C4-2B (cell line): ENCODE measurements at regions not wholly inside any gene's neighbourhood (a gene's known extent, or its start where the extent isn't known, plus 50 kb on each side); places are given as distances from the start of the nearest gene placed in this dataset.

Experiments used
- ZFX ChIP-seq: fragments of 450-650 bp; IDR thresholded peaks from 2 replicates; pipeline ENCODE4 v1.6.1; 2017
- TF ChIP-seq, protein P1 (sequence below): fragments of 450-650 bp; conservative IDR thresholded peaks from 2 replicates; pipeline ENCODE4 v1.5.1; 2017; ENCODE audit warnings: mild to moderate bottlenecking

DNA sequence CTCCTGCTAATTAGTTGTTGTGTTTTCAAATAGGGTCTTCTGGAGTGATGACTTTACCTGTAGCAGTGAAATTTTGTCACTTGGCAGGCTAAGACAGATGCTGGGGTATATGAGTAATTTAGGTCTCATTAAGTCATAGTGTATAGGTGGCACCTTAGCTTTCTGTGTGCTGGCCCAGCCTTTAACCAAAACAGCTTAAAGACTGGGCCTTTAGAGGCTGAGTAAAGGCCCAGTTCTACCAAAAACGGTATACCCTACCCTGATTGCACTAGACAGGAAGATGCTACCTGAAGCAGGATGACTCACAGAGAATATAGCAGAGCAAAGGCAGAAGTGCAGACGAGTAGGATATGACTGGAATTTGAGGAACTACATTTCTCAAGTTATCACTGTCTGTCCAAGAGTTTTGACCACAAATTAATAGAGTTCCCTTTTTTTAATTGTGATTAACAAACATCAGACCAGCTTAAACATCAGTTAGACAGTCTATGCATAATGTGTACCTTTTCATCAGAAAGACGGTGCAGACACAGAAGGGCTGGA lies 337.9 kb upstream of the SALL3 start:
- TF ChIP-seq, protein P1, sequence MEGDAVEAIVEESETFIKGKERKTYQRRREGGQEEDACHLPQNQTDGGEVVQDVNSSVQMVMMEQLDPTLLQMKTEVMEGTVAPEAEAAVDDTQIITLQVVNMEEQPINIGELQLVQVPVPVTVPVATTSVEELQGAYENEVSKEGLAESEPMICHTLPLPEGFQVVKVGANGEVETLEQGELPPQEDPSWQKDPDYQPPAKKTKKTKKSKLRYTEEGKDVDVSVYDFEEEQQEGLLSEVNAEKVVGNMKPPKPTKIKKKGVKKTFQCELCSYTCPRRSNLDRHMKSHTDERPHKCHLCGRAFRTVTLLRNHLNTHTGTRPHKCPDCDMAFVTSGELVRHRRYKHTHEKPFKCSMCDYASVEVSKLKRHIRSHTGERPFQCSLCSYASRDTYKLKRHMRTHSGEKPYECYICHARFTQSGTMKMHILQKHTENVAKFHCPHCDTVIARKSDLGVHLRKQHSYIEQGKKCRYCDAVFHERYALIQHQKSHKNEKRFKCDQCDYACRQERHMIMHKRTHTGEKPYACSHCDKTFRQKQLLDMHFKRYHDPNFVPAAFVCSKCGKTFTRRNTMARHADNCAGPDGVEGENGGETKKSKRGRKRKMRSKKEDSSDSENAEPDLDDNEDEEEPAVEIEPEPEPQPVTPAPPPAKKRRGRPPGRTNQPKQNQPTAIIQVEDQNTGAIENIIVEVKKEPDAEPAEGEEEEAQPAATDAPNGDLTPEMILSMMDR = no peak
- TF ChIP-seq ZFX = no peak
